Mesothelial cell of epicardium (in vitro differentiated cells): ENCODE measurements at regions not wholly inside any gene's neighbourhood (a gene's known extent, or its start where the extent isn't known, plus 50 kb on each side); places are given as distances from the start of the nearest gene placed in this dataset.

Source experiments
- DNase-seq, 2 experiments: peaks; one replicate each; pipeline ENCODE4 v3.0.0; 2021; ENCODE audit warnings: low spot score in 2 of 2; ENCODE audit not compliant: unreplicated experiment in 2 of 2
- H3K27ac Mint-ChIP-seq: 2 replicates; pipeline ENCODE4 v1.8.0; 2021; ENCODE audit warnings: mixed read lengths
- H3K27me3 Mint-ChIP-seq: 2 replicates; pipeline ENCODE4 v1.8.0; 2021; ENCODE audit warnings: low read depth, mixed read lengths
- H3K36me3 Mint-ChIP-seq: 2 replicates; pipeline ENCODE4 v1.8.0; 2021; ENCODE audit warnings: mixed read lengths
- H3K4me1 Mint-ChIP-seq: 2 replicates; pipeline ENCODE4 v1.8.0; 2021; ENCODE audit warnings: mixed read lengths
- H3K4me3 Mint-ChIP-seq: 2 replicates; pipeline ENCODE4 v1.8.0; 2021; ENCODE audit warnings: mild to moderate bottlenecking, moderate library complexity, mixed read lengths
- H3K9me3 Mint-ChIP-seq: 2 replicates; pipeline ENCODE4 v1.8.0; 2021; ENCODE audit warnings: mixed read lengths
- TF ChIP-seq, protein P1 (sequence below): fragments of 200-600 bp; sonication (generic); IDR thresholded peaks from one replicate; pipeline ENCODE4 v1.5.0; 2021; ENCODE audit warnings: antibody characterized with exemption; ENCODE audit not compliant: unreplicated experiment

DNA sequence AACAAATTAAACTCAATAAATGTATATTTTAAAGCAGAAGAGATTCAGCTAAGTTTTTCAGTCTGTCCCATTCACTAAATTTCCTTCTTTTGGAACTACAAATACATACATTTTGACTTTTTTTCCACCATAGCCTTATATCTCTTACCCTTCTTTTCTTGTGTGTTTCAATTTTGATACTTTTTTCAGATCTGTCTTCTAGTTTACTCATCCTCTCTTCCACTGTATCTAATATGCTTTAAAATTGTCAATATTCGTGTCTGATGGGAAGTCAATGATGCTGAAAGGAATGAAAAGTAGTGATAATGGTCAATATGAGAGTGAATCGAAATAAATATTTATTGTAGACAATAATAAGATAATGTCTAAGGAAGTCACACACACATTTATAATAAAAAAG, 332.3 kb upstream of the KIRREL3 start:
- H3K27me3 Mint-ChIP-seq, result no peaks in the 10 kb centered on the region
- DNase-seq, result no peak
- no peak overlapping the region for H3K27ac Mint-ChIP-seq
- H3K36me3 Mint-ChIP-seq, result peaks cover 3% of the 10 kb centered on the region
- no peaks in the 10 kb centered on the region for H3K4me1 Mint-ChIP-seq
- H3K4me3 Mint-ChIP-seq, result no peak overlapping the region
- TF ChIP-seq, protein P1, sequence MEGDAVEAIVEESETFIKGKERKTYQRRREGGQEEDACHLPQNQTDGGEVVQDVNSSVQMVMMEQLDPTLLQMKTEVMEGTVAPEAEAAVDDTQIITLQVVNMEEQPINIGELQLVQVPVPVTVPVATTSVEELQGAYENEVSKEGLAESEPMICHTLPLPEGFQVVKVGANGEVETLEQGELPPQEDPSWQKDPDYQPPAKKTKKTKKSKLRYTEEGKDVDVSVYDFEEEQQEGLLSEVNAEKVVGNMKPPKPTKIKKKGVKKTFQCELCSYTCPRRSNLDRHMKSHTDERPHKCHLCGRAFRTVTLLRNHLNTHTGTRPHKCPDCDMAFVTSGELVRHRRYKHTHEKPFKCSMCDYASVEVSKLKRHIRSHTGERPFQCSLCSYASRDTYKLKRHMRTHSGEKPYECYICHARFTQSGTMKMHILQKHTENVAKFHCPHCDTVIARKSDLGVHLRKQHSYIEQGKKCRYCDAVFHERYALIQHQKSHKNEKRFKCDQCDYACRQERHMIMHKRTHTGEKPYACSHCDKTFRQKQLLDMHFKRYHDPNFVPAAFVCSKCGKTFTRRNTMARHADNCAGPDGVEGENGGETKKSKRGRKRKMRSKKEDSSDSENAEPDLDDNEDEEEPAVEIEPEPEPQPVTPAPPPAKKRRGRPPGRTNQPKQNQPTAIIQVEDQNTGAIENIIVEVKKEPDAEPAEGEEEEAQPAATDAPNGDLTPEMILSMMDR, result no peak
- H3K9me3 Mint-ChIP-seq, result peaks cover 32% of the 10 kb centered on the region

DNA sequence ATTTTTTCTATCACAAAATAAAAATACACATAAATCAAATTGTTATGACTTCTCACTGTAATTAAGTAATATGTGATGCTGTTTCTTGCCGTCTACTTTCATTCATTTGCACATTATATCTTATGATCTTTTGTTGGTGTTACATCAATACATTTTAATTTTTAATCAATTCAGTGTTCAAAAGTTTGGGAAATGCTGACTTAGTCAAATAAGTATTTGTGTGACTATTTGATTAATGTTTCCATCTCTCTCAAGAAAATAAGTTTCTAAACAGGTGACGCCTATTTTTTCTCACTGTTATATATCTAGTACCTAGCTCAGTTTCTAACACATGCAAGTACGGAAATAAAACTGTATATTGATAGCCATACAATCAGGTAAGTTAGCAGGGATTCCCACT, 329.5 kb upstream of the KIRREL3 start:
- H3K27me3 Mint-ChIP-seq, result no peaks in the 10 kb centered on the region
- H3K36me3 Mint-ChIP-seq, result peaks cover 3% of the 10 kb centered on the region

GRCh38 chr11:127308291-127308690, 307.7 kb upstream of the KIRREL3 start:
- no peak overlapping the region for H3K4me3 Mint-ChIP-seq
- no peaks in the 10 kb centered on the region for H3K9me3 Mint-ChIP-seq
- H3K36me3 Mint-ChIP-seq, result no peaks in the 10 kb centered on the region
- peaks cover 15% of the 10 kb centered on the region for H3K27me3 Mint-ChIP-seq
- no peaks in the 10 kb centered on the region for H3K4me1 Mint-ChIP-seq
- DNase-seq, result no peak
- no peak overlapping the region for H3K27ac Mint-ChIP-seq
- TF ChIP-seq, protein P1, result no peak

More for the DNA sequence above, 329.5 kb upstream of the KIRREL3 start:
- TF ChIP-seq, protein P1, result no peak
- peaks cover 23% of the 10 kb centered on the region for H3K9me3 Mint-ChIP-seq
- no peak overlapping the region for H3K27ac Mint-ChIP-seq
- no peak overlapping the region for H3K4me3 Mint-ChIP-seq
- no peak for DNase-seq
- H3K4me1 Mint-ChIP-seq, result no peaks in the 10 kb centered on the region

- no peak overlapping the region for H3K27ac Mint-ChIP-seq
- H3K36me3 Mint-ChIP-seq, result no peaks in the 10 kb centered on the region
- TF ChIP-seq, protein P1, result no peak
- DNase-seq, result no peak
- H3K9me3 Mint-ChIP-seq, result no peaks in the 10 kb centered on the region
- no peaks in the 10 kb centered on the region for H3K4me1 Mint-ChIP-seq
- peaks cover 18% of the 10 kb centered on the region for H3K27me3 Mint-ChIP-seq
- H3K4me3 Mint-ChIP-seq, result no peak overlapping the region
These were observed 307.1 kb upstream of the KIRREL3 start for GRCh38 chr11:127307700-127308099.

- TF ChIP-seq, protein P1, result no peak
These were observed 304.1 kb upstream of the KIRREL3 start for GRCh38 chr11:127304634-127305033.

DNA sequence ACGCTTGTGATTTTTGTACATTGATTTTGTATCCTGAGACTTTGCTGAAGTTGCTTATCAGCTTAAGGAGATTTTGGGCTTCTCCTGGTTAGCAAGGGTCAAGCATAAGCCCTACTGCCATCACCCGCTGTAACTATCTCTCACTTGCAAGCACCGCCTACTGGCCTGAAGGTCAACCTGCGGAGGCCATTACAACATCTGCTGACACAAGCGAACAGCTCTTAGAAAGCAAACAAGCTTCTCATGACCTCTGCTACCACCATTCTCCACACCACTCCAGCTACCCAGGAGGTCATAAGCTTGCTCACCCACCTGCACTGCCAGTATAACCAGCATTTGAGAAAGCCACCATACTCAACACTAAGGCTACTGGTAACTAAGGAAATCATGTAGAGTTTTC, 288.4 kb upstream of the KIRREL3 start:
- no peak for DNase-seq
- Mint-ChIP-seq H3K27ac (no peak overlapping the region), H3K27me3 (no peaks in the 10 kb centered on the region), H3K36me3 (peaks cover 2% of the 10 kb centered on the region), H3K4me3 (no peak overlapping the region), H3K4me1 (no peaks in the 10 kb centered on the region), H3K9me3 (peaks cover 29% of the 10 kb centered on the region)
- TF ChIP-seq, protein P1, result no peak

More at GRCh38 chr11:127304634-127305033, 304.1 kb upstream of the KIRREL3 start:
- Mint-ChIP-seq H3K9me3 (no peaks in the 10 kb centered on the region), H3K27ac (no peak overlapping the region), H3K36me3 (no peaks in the 10 kb centered on the region), H3K4me3 (no peak overlapping the region), H3K27me3 (peaks cover 31% of the 10 kb centered on the region), H3K4me1 (no peaks in the 10 kb centered on the region)
- DNase-seq, result no peak
